GM08714 (cell line): ENCODE measurements at regions not wholly inside any gene's neighbourhood (a gene's known extent, or its start where the extent isn't known, plus 50 kb on each side); places are given as distances from the start of the nearest gene placed in this dataset.
"Not testable (repeated sequence)": the region's sequence is repeated elsewhere in the genome, so short reads cannot be mapped to it uniquely, and the experiment has no call there.

ENCODE experiments used
- H3K4me3 ChIP-seq: fragments of 200-500 bp; sonication (Bioruptor generic); 2 replicates; pipeline ENCODE4 v1.5.1; 2014; ENCODE audit warnings: mild to moderate bottlenecking, low read length, inconsistent platforms
- ZNF274 ChIP-seq: IDR thresholded peaks from 2 replicates; pipeline ENCODE4 v1.6.1; 2012; ENCODE audit warnings: mild to moderate bottlenecking, low read depth, low read length

- no peak for TF ChIP-seq ZNF274
- no peak overlapping the region for H3K4me3 ChIP-seq
Measured at GRCh38 chr20:48131581-48131980, 346.3 kb upstream of the SULF2 start.

DNA sequence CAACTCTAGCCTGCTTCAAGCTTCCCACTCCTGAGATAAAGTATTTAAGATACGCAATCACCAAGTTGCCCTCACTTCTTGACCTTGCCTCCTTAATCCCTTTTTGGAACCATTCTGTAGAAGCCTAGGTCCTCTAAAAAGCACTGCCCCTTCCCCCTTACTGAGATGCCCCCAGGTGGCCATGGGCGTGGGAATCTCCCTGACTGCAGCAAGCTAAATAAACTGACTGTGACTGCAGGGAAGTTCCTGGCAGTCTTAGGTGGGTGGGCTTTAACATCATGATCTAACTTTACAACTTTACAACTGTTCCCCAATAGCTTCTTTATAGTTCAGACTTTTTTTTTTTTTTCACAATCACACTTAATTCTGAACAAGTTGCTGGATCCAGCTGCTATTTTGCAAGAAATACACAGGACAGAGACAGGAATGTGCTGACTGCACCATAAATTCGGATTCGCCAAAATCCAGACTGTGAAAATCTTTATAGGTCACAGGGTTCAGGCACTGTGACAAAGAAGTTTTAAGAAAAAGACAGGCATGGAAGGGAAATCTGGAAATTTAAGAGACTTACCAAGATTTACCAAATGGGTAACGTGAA, 344.2 kb upstream of the SULF2 start:
- no peak overlapping the region for H3K4me3 ChIP-seq
- no peak for TF ChIP-seq ZNF274

GRCh38 chr20:48128436-48128835, 343.2 kb upstream of the SULF2 start:
- no peak overlapping the region for H3K4me3 ChIP-seq
- TF ChIP-seq ZNF274 = no peak

DNA sequence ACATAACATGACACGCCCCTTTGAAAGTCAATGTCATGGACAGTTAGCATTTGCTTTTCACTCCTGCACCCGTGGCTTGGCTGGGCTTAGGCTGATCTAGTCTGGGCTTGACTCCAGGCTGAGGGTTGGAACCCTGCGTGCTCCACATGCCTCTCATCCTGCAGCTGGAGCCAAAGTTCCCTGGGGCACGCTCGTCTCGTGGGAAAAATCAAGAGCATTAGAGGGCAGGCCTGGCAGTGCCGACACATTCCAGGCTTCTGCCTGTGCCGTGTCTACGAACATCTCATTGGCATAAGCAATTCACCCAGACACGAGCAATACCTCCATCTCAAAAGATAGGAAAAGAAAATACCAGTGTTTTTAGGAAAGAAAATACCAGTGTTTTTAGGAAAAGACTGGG, 342.7 kb upstream of the SULF2 start:
- not testable (repeated sequence) for H3K4me3 ChIP-seq

DNA sequence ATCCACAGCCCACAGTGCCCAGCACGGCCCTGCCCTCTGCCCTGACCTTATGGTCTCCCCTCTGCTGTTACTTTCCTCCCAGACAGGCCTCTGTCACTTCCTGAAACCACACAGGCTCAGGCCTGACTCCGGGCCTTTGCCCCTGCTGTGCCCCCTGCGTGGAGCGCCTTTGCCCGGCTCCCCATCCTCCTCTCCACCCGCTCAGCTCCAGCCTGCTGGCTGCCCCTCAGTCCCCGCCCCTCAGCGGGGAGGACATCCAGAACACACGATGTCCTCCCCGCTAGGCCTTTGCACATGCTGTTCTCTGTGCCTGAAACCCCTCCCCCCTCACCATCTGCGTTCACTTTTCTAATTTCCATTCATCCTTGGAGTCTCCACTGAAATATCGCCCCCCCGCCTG, 341.9 kb upstream of the SULF2 start:
- H3K4me3 ChIP-seq = not testable (repeated sequence)

DNA sequence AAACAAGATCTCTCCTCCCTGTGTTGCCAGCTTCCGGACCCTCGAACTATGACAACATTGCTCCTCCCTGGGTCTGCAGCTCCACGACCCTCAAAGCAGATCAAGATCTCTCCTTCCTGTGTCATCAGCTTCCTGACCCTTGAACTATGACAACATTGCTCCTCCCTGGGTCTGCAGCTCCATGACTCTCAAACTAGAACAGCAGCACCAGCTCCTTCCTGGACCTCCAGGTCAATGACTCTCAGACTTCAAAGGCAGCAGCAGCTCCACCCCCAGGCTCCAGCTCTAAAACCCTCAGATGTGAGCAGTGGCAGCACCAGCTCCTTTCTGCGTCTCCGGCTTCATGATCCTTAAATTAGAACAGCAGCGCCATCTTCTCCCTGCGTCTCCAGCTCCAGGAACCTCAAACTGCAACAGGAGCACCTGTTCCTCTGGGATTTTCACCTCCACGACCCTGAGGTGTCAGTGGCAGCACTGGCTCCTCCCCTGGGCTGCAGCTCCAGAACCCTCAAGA, 341.0 kb upstream of the SULF2 start:
- no peak for TF ChIP-seq ZNF274
- H3K4me3 ChIP-seq = no peak overlapping the region

DNA sequence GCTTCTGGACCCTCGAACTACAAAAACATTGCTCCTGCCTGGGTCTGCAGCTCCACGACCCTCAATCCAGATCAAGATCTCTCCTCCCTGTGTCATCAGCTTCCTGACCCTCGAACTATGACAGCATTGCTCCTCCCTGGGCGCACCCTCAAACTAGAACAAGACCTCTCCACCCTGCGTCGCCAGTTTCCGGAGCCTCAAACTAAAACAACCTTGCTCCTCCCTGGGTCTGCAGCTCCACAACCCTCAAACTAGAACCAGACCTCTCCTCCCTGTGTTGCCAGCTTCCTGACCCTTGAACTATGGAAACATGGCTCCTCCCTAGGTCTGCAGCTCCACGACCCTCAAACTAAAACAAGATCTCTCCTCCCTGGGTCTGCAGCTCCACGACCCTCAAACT, 339.7 kb upstream of the SULF2 start:
- no peak overlapping the region for H3K4me3 ChIP-seq
- TF ChIP-seq ZNF274 = no peak

DNA sequence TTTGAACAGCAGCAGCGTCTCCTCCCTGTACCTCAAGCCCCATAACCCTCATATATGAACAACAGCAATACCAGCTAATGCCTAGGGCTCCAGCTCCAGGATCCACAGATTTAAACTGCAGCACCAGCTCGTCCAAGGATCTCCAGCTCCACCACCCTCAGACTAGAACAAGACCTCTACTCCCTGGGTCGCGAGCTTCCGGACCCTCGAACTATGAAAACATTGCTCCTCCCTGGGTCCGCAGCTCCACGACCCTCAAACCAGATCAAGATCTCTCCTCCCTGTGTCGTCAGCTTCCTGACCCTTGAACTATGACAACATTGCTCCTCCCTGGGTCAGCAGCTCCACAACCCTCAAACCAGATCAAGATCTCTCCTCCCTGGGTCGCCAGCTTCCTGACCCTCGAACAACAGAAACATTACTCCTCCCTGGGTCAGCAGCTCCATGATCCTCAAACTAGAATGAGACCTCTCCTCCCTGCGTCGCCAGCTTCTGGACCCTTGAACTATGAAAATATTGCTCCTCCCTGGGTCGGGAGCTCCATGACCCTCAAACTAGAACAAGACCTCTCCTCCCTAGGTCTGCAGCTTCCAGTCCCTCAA, 339.0 kb upstream of the SULF2 start:
- TF ChIP-seq ZNF274 = no peak
- no peak overlapping the region for H3K4me3 ChIP-seq

DNA sequence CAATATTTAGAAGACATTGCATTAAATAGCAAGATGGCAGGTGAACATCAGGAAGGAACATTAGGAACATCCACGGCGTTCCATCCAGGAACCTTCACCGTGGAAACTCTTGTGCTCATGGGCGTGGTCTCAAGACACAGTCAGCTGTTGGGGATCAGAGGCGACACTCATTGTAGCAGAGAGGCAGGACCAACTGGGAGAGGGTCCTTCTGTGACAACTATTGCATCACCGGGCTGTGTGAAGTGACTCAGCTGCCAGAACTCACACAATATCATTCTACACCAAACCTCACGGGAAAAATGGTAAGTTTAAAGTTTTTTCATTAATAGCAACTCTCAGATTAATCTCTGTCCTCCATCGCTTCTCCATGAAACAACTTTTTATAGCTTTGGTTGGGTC, 334.8 kb upstream of the SULF2 start:
- H3K4me3 ChIP-seq = no peak overlapping the region
- TF ChIP-seq ZNF274 = no peak

DNA sequence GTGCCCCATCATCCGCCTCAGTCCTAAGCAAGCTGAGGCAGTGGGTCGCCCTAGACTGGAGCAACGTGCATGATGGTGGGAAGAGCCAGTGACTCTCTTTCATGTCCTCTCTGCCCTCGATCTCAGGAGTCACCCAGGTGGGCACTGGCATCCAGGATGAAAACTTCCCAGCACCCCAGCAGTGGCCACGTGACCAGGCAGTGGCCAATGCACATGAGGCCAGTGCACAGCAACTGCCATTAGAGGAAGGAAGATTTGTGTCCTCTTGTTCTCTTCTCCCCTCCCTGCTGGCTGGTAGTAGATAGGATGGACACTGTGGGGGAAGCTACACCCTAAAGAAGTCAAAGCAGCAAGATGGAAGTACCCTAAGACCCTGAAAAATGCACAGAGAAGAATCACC, 334.1 kb upstream of the SULF2 start:
- not testable (repeated sequence) for H3K4me3 ChIP-seq

- no peak for TF ChIP-seq ZNF274
- H3K4me3 ChIP-seq = no peak overlapping the region
Measured at GRCh38 chr20:48115502-48115901, 330.2 kb upstream of the SULF2 start.

DNA sequence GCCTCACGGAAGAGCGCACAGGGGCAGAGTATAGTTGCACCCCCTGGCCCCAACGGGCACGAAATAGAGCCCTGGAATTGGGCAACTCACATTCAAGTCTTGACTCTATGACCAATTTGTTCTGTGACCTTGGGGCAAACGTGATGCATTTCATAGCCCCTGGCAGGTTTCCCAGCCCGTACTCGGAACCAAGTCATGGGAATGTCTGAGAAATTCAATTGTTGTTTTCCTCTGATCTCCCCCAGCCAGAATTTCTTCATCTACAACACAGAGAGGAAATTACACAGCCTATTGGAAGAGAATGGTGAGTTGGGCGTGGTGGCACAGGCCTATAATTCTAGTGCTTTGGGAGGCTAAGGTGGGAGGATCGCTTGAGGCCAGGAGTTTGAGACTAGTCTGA, 322.3 kb upstream of the SULF2 start:
- no peak for TF ChIP-seq ZNF274
- no peak overlapping the region for H3K4me3 ChIP-seq

DNA sequence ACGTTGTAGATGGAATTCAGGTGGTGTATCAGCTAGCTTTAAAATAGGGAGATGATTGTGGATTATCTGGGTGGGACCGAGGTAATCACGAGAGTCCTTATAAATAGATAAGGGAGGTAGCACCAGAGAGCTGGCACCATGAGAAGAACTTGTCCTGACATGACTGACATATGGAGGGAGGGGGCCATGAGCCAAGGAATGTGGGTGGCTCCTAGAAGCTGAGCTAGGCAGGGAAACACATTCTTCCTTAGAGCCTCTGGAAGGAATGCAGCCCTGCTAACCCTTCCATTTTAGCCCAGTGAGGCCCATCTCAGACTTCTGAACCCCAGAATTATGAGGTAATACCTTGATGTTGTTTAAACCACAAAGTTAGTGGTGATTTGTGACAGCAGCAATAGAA, 321.1 kb upstream of the SULF2 start:
- H3K4me3 ChIP-seq = no peak overlapping the region
- TF ChIP-seq ZNF274 = no peak

DNA sequence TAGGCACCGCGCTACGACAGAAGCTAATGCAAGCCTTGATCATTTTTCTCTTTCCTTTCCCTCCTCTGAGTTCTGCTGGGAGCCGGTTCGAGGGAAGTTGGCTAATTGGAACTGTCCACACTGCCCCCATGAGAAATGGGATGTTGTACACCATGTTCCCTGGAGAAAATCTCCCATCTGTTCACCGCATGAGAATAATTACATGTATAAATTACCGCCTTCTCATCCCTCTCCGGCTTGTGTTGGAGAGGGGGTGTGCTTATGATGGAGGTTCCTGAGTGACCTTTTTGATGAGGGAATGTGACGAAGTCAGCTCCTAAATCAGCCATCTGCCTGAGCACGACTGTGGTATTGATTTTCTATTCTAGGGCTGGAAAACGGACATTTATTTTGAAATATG, 320.2 kb upstream of the SULF2 start:
- TF ChIP-seq ZNF274 = no peak

DNA sequence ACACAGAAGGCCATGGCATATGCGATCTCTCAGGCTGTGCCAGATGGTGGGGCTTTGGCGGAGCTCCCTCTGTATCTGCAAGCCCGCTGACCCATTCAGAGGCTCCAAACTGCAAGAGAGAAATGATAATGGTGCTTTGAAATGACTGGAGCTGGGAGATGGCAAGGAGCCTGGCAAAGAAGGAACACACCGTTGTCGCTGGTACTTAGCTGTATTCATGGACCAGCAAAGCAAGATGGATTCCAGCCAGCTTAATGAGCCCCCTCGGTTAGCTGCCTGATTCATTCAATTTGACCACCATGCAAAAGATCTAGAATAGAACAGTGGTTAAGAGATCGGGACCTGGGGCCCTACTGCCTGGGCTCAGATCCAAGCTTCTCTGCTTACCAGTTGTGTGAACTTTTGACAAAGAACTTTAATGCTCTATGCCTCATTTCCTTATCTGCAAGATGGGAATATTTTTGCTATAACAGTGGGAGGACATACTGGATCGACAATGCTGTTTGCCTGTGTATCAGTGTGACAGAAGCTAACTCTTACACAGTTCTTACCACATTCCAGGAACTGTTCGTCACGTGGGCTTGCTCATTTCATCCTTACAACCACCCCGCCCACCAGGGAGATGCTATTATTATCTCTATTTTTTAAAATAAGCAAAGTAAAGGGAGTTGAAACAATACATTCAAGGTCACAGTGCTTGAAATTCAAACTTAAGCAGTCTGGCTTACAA, 317.8 kb upstream of the SULF2 start:
- no peak overlapping the region for H3K4me3 ChIP-seq
- no peak for TF ChIP-seq ZNF274

More for the DNA sequence above, 320.2 kb upstream of the SULF2 start:
- no peak overlapping the region for H3K4me3 ChIP-seq
